HG02759 (cell line): ENCODE measurements at regions not wholly inside any gene's neighbourhood (a gene's known extent, or its start where the extent isn't known, plus 50 kb on each side); places are given as distances from the start of the nearest gene placed in this dataset.
"Not testable (repeated sequence)": the region's sequence is repeated elsewhere in the genome, so short reads cannot be mapped to it uniquely, and the experiment has no call there.

Experiments used
- ATAC-seq: cut with Tn5 transposase; IDR thresholded peaks from one replicate; pipeline ENCODE4 v1.9.1; 2021; ENCODE audit warnings: mild to moderate bottlenecking, moderate library complexity; ENCODE audit not compliant: unreplicated experiment

DNA sequence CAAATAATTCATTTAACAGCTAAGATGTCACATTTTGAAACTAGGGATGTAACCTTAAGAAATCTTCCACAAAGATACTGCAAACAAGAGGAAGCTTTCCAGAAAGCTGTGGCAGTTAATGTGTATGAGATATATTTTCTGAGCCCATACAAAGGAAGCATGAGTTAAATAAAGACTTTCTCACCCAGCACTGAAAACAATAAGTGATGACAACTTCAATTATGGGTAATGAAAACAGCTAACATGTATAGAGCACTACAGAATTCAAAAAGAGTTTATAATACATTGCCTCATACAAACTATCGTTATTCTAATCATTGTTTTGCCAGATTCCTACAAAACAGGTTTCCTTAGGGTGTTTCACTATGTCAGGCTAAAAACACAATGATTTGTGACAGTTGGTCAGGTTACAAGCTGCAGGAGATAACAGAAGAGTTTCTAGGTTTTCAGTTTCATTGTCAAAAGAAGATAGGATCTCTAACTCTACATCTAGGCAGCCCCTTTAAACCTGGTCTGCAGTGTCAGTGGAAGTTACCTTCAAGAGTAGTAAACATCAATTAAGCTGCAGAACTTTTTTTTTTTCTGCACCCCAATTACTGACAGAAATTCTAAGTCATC lies 618.1 kb upstream of the ADGRL3 start:
- no peak for ATAC-seq

DNA sequence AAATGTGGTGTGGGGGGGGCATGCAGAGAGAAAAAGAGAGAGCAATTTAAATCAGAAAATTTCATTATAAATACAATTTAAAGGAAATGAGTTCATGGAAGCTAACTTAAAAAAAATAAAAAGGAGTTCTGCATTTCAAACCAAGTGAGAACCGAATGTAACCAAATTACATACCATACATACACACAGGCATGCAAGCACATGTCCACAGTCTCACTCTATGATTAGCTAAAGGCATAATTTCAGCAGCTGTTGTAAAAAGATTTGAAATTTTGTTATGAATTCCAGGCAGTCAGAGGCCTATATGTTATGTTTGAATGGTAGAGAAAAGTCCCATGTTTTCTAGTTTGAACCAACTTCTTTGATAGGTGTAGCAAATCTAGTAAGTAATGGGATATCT lies 611.6 kb upstream of the ADGRL3 start:
- ATAC-seq: no peak

DNA sequence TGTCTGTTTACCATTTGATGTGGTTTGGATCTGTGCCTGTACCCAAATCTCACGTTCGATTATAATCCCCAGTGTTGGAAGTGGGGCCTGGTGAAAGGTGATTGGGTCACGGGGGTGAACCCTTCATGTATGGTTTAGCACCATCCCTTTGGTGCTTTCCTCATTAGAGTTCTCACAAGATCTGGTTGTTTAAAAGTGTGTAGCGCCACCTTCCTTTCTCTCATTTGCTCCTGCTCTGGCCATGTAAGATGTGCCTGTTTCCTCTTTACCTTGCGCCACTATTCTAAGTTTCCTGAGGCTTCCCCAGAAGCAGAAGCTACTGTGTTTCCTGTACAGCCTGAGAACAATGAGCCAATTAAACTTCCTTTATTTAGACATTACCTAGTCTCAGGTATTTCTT lies 610.7 kb upstream of the ADGRL3 start:
- no peak for ATAC-seq

DNA sequence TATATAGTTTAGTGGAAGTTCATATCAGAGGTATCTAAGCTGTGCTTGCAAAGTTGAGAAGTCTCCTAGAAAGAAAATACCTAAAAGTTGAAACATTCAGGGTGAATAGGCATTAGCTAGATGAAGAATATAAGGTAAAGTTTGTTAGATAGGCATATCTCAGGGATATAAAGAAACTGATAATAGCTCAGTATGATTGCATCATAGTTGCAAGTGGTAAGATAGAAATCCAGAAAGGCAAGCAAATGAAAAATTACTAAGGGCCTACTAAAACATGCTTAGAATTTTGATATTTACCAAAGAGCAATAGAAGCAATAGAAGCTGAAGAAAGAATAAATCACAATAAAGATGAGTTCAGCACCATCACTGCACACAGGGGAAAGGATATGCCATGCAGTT lies 610.0 kb upstream of the ADGRL3 start:
- ATAC-seq: no peak

DNA sequence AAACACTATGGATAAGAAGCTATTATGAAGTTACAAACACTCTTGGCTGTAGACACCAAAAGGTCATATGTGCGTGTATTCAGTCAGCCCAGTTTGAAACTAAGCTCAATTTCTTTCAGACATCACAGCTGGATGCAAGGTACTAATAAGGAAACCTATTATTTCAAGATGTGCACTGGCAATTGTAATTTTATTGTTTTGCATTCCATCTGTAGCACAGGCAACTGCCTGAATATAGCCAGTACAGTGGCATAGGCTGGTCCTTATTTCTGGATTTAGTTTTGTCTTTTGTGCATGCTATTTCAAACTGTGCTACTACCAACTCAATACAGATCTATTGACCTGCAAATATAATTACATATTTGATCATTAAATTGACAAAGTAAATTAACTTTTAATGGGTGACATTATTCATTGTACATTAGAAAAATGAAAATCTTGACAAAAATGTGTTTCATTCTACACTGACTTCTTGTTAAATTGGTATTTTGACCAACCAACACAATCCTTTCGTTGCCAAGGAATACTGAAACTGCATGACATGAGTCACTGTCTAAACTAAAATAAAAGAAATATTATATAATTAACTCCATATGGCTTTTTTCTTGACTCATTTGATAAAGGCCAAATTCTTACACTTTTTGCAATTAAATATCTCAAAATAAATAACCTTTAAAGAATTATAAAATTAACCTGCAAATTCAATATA lies 594.3 kb upstream of the ADGRL3 start:
- ATAC-seq: no peak

DNA sequence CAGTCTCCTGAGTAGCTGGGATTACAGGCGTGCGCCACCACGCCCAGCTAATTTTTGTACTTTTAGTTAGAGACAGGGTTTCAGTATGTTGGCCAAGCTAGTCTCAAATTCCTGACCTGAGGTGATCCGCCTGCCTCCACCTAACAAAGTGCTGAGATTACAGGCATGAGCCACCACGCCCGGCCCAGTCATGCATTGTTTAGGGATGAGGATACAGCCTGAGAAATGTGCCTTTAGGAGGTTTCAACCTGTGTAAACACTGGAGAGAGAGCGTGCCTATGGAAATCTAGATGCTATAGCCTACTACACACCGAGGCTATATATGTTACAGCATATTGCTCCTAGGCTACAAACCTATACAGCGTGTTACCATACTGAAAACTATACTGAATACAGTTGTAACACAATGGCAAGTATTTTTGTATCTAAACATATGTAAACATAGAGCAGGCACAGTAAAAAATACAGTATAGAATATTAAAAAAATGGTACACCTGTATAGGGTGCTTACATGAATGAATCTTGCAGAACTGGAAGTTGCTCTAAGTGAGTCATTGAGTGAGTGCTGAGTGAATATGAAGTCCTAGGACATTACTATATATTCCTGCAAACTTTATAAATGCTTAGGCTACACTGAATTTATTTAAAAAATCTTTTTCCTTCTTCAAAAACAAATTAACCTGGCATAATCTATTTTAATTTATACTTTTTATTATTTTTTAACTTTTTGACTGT lies 588.2 kb upstream of the ADGRL3 start:
- no peak for ATAC-seq

DNA sequence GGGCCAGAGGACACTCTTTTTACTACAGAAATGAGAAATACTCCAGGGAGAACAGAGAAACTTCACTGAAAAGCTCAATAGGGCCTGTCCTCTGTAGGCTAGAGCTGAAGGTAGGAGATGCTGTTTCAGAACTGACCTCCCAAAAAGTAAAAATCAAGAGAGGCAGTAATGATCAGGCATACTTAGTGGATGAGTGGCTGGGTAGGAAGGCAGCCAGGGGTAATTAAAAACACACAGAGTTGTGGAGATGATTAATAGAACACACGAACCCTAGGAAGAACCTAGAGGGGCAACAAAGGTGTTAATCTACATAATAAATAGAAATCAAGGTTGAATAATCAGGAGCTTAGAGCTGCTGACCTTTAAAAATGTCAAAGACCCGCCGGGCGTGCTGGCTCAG lies 582.4 kb upstream of the ADGRL3 start:
- ATAC-seq: no peak

DNA sequence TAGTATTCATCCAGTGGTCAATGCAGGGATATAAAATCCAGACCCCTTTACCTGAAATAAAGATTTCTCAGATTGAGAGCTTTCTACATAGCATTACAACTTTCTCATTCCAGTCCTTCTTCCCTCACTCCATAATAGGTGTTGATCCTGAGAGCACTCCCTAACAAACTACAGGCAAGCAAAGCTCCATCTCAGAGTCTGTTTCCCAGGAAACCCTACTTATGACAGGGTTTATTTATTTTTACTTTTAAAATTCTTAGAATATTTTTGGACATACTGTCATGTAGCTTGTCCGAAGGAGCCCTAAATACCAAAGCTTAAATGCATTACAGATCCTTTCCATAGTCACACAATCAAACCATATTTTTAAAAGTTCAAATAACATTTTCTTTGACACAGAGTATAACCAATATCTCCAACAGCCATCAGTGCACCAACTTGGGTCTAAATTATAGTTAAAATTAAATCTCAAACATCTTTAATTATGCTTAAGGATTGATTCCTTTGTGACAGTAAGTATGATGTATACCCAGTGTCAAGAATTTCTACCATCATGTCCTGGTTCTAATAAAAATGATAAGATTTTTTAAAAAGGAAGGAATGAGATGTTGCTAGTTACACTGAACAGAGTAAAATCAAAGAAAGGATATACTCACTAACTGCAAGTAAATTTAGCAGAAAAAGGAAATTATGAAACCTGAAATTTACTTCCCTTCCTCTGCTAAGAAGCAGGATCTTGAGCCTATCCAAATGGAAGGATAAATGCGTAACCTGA lies 580.4 kb upstream of the ADGRL3 start:
- no peak for ATAC-seq

DNA sequence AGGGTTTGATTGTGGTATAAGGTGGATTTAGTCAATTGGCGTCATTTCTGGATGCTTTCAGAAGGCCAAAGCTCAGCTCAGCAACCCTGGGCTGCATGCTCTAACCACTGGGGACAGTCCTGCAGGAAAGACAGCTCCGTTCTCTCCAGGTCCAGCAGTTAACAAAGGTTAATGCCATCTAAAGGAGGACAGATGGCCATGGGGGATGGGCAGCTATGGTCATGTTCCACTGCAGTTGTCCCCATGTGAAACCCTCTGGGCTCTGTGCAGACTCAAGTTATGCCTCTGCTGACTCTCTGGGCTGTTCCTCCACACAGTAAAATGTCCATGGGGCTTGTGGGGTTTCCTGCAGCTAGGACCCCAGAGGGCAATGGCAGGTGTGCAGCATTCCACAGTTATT lies 562.1 kb upstream of the ADGRL3 start:
- no peak for ATAC-seq

DNA sequence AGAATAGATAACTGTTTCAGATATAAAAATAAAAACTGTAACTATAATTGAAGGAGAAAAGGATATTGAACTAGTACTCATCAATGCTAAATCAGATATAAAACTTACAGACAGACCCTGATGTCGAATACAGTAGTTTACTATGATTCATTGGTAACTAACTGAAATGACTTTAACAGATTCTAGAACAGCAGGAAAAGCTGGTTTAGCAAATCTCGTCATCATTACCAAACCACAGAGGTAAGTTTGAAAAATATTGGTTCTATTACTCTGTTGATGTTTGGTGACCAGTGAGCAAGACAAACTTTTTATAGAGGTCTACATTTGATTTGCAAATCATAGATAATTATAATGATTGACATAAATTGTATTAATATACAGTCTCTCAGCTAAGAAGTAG lies 551.4 kb upstream of the ADGRL3 start:
- no peak for ATAC-seq

DNA sequence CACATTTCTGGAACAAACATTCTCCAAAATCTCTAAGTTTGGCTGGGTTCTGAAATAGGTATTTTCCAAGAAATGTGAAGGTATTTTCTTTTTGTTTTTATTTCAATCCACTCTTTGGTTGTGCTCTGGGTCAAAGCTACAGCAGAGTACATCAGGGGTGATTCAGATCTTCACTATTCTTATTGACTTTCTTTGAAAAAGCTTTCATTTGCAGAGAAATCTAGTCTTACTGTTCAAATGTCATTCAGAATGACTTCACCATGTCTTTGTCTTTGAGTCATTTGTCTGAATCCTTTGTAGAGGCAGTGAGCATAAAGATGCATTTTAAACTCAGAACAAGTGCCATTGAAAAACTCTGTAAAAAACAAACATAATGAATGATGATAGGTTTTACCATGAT lies 547.2 kb upstream of the ADGRL3 start:
- ATAC-seq: no peak

DNA sequence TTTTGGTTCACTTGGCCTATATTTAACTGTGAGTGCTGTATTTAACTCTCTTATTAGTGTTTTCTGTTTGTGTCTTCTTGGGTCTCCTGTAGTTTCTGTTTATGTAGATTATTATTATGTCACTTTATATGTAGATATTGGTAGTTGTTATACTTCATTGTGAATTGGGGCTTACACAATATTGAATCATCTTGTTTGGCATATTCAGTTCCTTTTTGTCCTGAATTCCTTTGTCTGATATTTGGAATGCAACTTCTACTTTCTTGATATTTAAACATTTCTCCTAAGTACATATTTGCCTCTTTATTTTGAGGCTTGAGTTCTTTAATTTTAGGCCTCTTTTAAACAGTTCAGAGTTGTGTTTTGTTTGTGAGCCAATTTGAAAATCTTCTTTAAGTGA lies 544.8 kb upstream of the ADGRL3 start:
- ATAC-seq: no peak

DNA sequence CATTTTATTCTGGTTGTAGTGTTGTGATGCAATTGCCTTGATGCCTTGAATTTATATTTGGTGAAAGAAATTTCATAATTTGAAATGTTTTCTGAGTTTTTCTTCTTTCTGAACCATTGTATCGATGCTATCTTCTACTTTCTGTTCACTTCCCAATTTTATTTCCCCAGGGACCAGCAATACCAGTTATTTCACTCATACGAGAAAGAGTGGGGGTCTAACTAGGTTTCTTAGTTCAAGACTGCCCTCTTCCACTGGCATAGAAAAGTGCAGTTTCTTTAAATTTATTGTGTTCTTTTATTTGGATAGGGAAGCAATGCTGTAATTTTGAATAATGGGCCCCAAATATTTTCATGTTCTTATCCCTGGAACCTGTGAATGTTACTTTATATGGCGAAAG lies 544.0 kb upstream of the ADGRL3 start:
- no peak for ATAC-seq

DNA sequence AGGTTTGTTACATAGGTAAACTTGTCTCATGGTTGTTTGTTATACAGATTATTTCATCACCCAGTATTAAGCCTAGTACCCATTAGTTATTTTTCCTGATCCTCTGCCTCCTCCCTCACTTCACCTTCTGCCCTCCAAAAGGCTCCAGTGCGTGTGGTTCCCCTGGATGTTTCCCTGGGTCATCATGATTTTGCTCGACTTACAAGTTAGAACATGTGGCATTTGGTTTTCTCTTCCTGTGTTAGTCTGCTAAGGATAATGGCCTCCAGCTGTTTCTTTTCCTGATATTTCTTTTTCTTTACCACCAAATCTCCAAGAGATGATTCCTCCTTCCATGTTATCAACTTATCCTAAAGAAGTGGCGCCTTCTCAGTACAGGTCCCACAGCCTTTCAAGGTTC lies 543.1 kb upstream of the ADGRL3 start:
- ATAC-seq: no peak

DNA sequence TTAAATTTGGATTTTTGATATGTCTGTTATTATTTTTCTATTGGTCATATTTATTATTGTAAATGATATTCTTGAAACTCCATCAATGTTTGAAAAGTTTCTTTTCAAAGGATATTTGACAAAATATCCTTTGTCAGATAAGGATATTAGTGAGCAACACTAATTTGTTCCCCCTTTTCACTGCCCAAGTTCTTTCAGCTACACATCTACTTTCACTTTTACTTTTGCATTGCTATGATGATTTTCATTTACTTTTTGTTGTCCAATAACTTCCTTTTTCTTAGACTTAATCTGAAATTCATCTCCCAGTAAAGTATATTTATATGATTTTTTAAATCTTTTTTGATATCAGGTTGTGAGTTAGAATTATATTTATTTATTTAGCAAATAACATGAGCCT lies 542.3 kb upstream of the ADGRL3 start:
- ATAC-seq: no peak

DNA sequence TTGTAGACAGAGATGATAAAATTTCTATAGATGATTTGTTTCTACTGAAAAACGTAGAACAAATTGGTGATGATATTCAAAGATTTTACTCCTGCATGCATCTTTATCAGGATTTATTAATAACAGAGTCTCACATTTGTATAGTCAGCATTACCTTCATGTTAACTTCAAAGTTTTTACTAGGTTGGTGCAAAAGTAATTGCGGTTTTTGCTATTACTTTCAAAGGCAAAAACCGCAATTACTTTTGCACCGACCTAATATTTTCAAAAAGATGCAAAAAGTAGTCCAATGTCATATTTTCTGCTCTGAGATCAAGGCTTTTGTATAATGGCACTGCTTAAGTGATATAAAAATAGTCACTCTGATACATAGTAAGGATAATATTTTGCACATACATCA lies 536.4 kb upstream of the ADGRL3 start:
- ATAC-seq: no peak

DNA sequence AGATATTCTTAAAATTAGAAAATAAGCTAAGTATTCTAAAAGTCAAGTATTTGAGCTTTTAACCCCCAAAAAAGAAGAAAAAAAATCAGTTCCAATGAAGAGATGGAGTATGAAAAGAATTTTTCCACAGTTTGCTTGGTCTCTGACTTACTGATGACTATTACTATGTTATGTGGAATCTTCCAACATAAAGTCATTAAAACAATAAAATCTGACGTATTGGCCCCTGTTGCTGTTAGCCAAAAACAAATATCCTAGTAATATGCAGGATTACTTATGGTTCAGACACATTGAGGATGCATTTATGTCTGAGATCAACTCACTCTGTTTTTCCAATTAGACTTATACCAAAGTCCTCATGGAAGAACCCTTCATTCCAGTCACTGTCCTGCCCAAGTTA lies 517.2 kb upstream of the ADGRL3 start:
- ATAC-seq: no peak

DNA sequence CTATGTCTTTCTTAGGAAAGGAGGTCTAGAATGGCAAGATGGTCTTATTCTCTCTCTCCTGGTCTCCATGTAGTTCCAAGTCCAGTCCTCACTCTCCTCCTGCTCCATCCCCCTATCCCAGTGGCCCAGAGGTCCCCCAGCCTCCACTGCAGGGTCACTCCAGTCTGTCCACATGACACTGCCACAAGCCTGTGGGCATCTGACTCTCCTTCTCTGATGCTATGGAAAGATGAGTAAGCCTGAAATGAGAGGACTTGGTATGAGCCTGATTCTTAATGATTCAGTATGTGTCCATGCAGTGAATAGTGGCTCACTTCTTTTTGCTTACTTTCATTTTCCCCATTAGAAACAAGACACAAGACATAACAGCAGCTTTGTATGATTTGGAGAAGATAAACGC lies 516.8 kb upstream of the ADGRL3 start:
- no peak for ATAC-seq

DNA sequence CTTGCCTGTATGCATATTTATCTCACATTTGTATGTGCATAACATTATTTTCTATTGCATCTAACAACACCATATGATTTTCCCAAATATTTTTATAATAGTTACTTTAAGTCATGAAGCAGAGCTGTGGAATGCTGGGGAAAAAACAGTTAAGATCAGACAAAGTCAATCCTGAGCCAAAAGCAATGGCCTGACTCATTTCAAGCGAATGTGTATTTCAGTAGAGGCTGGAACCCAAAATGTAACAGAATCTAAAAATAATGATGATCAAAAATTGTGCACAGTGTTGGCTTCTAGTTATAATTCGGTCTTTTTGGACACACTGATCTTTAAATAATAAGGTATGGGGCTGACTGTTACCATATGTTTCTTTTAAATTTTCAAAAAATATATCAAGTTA lies 516.2 kb upstream of the ADGRL3 start:
- no peak for ATAC-seq

DNA sequence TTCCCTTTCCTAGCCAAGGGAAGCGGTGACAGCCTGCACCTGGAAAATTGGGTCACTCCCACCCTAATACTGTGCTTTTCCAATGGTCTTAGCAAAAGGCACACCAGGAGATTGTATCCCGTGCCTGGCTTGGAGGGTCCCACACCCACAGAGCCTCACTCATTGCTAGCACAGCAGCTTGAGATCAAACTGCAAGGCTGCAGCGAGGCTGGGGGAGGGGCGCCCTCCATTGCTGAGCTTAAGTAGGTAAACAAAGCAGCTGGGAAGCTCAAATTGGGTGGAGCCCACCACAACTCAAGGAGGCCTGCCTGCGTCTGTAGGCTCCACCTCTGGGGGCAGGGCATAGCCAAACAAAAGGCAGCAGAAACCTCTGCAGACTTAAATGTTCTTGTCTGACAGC lies 504.1 kb upstream of the ADGRL3 start:
- not testable (repeated sequence) for ATAC-seq

DNA sequence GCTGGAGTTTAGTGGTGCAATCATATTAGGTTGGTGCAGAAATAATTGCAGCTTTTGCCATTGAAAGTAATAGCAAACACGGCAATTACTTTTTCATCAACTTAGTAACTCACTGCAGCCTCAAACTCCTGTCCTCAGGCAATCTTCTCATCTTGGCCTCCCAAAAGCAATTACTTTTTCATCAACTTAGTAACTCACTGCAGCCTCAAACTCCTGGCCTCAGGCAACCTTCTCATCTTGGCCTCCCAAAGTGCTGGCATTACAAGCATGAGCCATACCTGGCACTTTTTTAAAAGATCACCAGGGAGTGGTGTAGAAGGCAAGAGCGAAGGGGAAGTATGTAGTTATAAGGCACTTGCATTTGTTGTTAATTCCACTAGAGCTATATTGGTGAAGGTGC lies 491.1 kb upstream of the ADGRL3 start:
- no peak for ATAC-seq

DNA sequence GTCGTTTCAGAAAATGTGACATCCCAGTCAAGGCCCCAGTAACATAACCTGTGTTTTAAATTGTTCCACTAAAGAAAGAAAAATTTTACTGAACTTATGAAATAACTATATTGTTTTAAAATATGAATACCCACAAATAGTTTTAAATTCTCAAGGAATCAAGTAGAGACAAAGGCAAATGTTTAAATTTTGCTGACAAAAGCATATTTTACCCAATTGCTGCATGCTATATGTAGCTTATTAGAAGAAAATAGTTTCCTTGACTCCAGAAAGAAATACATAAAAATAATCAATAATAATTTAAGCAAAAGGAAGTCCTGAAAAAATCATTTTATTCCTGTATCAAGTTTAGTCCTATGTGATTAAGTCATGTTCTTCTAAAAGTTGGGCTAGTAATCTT lies 481.3 kb upstream of the ADGRL3 start:
- no peak for ATAC-seq
